GM12878 (cell line): ENCODE measurements at regions not wholly inside any gene's neighbourhood (a gene's known extent, or its start where the extent isn't known, plus 50 kb on each side); places are given as distances from the start of the nearest gene placed in this dataset.

Source experiments
- ATAC-seq: fragments of 200-7000 bp; cut with Tn5 transposase; 3 replicates; pipeline ENCODE4 v1.9.1; 2020; ENCODE audit warnings: mild to moderate bottlenecking, moderate library complexity
- BruUV-seq: library from RNA; stranded (reverse); fragments of 400-500 nt; replicated peaks from 2 replicates; lab custom pipeline; 2021; lab: Mats Ljungman, UMichigan
- CTCF ChIA-PET: fragments of 300-600 bp; sonication (Branson Sonifier 250); formaldehyde crosslinking; extraction: SDS; loops from one replicate; lab custom pipeline; 2021; ENCODE audit warnings: inconsistent platforms; lab: Yijun Ruan, JAX
- POLR2A ChIA-PET: fragments of 350-600 bp; formaldehyde crosslinking; extraction: SDS; loops from one replicate; lab custom pipeline; 2021; ENCODE audit warnings: inconsistent platforms; lab: Charles Lee
- RAD21 ChIA-PET: fragments of 300-600 bp; sonication (Branson Sonifier 250); formaldehyde crosslinking; loops from one replicate; lab custom pipeline; 2023; ENCODE audit warnings: antibody characterized with exemption; ENCODE audit not compliant: unreplicated experiment; lab: Charles Lee
- SMC1A ChIA-PET: fragments of 300-600 bp; sonication (Branson Sonifier 250); formaldehyde crosslinking; loops from one replicate; lab custom pipeline; 2023; ENCODE audit not compliant: unreplicated experiment, uncharacterized antibody; lab: Charles Lee
- DNase-seq: peaks from one replicate; pipeline ENCODE4 v3.0.0-alpha.2; 2011; ENCODE audit warnings: low read depth, low spot score
- FAIRE-seq: peaks from 3 replicates; lab custom pipeline; 2011; peaks lifted over from hg19 to GRCh38; lab: Jason Lieb, UNC
- H2AFZ ChIP-seq: 2 replicates; pipeline ENCODE4 v1.6.0; 2011; ENCODE audit warnings: low read depth, low read length, control low read depth; ENCODE audit not compliant: control insufficient read depth
- H3K27ac ChIP-seq: 2 replicates; pipeline ENCODE4 v1.5.1; 2011; ENCODE audit warnings: control low read depth; ENCODE audit not compliant: control insufficient read depth, insufficient read depth
- H3K27me3 ChIP-seq, 2 experiments: replicated peaks in 1 of 2; 2 replicates each; pipeline versions ENCODE4 v1.6.0 to v1.6.1; 2011; ENCODE audit warnings: low read length in 1 of 2; ENCODE audit not compliant: control insufficient read depth in 2 of 2, insufficient read depth in 2 of 2
- H3K36me3 ChIP-seq, 2 experiments: 2 replicates each; pipeline ENCODE4 v1.5.1; 2011; ENCODE audit warnings: low read length in 1 of 2; ENCODE audit not compliant: control insufficient read depth in 2 of 2, insufficient read depth in 2 of 2
- H3K4me1 ChIP-seq: 2 replicates; pipeline ENCODE4 v1.6.1; 2011; ENCODE audit warnings: mild to moderate bottlenecking, low read length, moderate library complexity, mixed read lengths; ENCODE audit not compliant: control insufficient read depth, insufficient read depth
- H3K4me2 ChIP-seq: 2 replicates; pipeline ENCODE4 v1.6.0; 2011; ENCODE audit warnings: control low read depth; ENCODE audit not compliant: control insufficient read depth, insufficient read depth
- H3K4me3 ChIP-seq: fragments of 200-600 bp; sonication (generic); 2 replicates; pipeline ENCODE4 v1.5.1; 2016
- H3K79me2 ChIP-seq: 2 replicates; pipeline ENCODE4 v1.6.0; 2011; ENCODE audit warnings: low read length; ENCODE audit not compliant: control insufficient read depth, insufficient read depth
- H3K9ac ChIP-seq: 2 replicates; pipeline ENCODE4 v1.8.0; 2011; ENCODE audit warnings: low read length, control low read depth, mixed read lengths; ENCODE audit not compliant: control insufficient read depth, insufficient read depth
- H3K9me3 ChIP-seq: replicated peaks from 3 replicates; pipeline ENCODE4 v1.5.1; 2011; ENCODE audit warnings: mild to moderate bottlenecking, low read length; ENCODE audit not compliant: control insufficient read depth, insufficient read depth
- H4K20me1 ChIP-seq: 2 replicates; pipeline ENCODE4 v1.6.0; 2011; ENCODE audit not compliant: control insufficient read depth, insufficient read depth
- BCL11A ChIP-seq: IDR thresholded peaks from 2 replicates; pipeline ENCODE4 v1.6.1; 2011; ENCODE audit warnings: low read depth, low read length
- CHD2 ChIP-seq: IDR thresholded peaks from 2 replicates; pipeline ENCODE4 v1.6.1; 2011; ENCODE audit warnings: low read depth, low read length, improper control_type of control experiment, borderline replicate concordance
- CUX1 ChIP-seq: IDR thresholded peaks from 2 replicates; pipeline ENCODE4 v1.6.1; 2012; ENCODE audit warnings: improper control_type of control experiment, low read depth, low read length; ENCODE audit not compliant: insufficient replicate concordance
- EZH2 ChIP-seq: IDR thresholded peaks from 2 replicates; pipeline ENCODE4 v1.6.1; 2012; ENCODE audit warnings: low read depth, mild to moderate bottlenecking, control low read depth, inconsistent platforms, low read length, borderline replicate concordance; ENCODE audit not compliant: control insufficient read depth
- GABPA ChIP-seq: IDR thresholded peaks from 2 replicates; pipeline ENCODE4 v1.6.1; 2014; ENCODE audit warnings: antibody characterized with exemption, low read depth, mild to moderate bottlenecking, inconsistent platforms
- IRF3 ChIP-seq: fragments of 450-650 bp; IDR thresholded peaks from 2 replicates; pipeline ENCODE4 v1.6.1; 2014; ENCODE audit warnings: mild to moderate bottlenecking
- KLF5 ChIP-seq: fragments of 450-650 bp; IDR thresholded peaks from 2 replicates; pipeline ENCODE4 v1.6.1; 2014; ENCODE audit warnings: mild to moderate bottlenecking; ENCODE audit not compliant: partially characterized antibody
- WGBS: methylation state at CpG from one replicate; pipeline ENCODE4 v1.1.6; 2016; ENCODE audit warnings: low lambda C conversion rate; ENCODE audit not compliant: insufficient replicate concordance, insufficient coverage; ENCODE audit errors: missing lambda C conversion rate; 5-methylcytosine and 5-hydroxymethylcytosine counted together
- in situ Hi-C: fragments of 300-500 bp; cut with MboI; formaldehyde crosslinking; loops from 9 replicates; pipeline ENCODE4 v1.14.3; 2018; ENCODE audit warnings: mixed read lengths
- intact Hi-C: fragments of 100-400 bp; cut with micrococcal nuclease; formaldehyde crosslinking; loops from one replicate; pipeline ENCODE4 v1.14.2; 2022; ENCODE audit not compliant: unreplicated experiment

- TF ChIP-seq CUX1 (no peak), GABPA (no peak), CHD2 (no peak)
These were observed 79.2 kb downstream of the UNC5CL start (continued) for GRCh38 chr6:40959781-40960327.

- CTCF ChIA-PET = no interaction called here
- SMC1A ChIA-PET = no interaction called here
- POLR2A ChIA-PET = no interaction called here
- Histone ChIP-seq H4K20me1 (no peaks in the 10 kb centered on the region; the same call in 1 of the 2 replicates), H3K9ac (no peak overlapping the region), H3K27ac (no peak overlapping the region), H3K9me3 (no peaks in the 10 kb centered on the region), H3K36me3 (no peaks in the 10 kb centered on the region), H3K27me3 (peaks cover 0 to 7% of the 10 kb centered on the region in 2 experiments; a peak in 3 of 4 replicates), H2AFZ (no peak overlapping the region), H3K4me1 (no peaks in the 10 kb centered on the region), H3K79me2 (no peaks in the 10 kb centered on the region), H3K4me2 (no peak overlapping the region), H3K4me3 (no peak overlapping the region)
- no TSS peak for BruUV-seq
- no peak for ATAC-seq
- intact Hi-C loops = no loop called here
- RAD21 ChIA-PET = no interaction called here
- FAIRE-seq = no peak
- in situ Hi-C loops = no loop called here
- 0% methylated on average over 1 of the region's 1 CpG for WGBS
- TF ChIP-seq EZH2 = no peak
- no peak for TF ChIP-seq KLF5
- no peak for TF ChIP-seq IRF3
- no peak for TF ChIP-seq BCL11A
- DNase-seq = no peak
These were observed 80.3 kb downstream of the UNC5CL start for GRCh38 chr6:40958738-40959137.
